Left ventricle myocardium inferior (tissue), 1 donor: ENCODE measurements at regions not wholly inside any gene's neighbourhood (a gene's known extent, or its start where the extent isn't known, plus 50 kb on each side); places are given as distances from the start of the nearest gene placed in this dataset.
A peak's percentile ranks its signal among the peaks of the same experiment; 100 is the strongest.

ENCODE experiments used
- DNase-seq: peaks from one replicate; pipeline ENCODE4 v3.0.0-alpha.2; 2020
- H3K27ac ChIP-seq: fragments of 200-600 bp; replicated peaks from 2 replicates; pipeline ENCODE4 v1.8.0; 2021
- H3K27me3 ChIP-seq: fragments of 200-600 bp; 2 replicates; pipeline ENCODE4 v1.8.0; 2021; ENCODE audit warnings: low read depth
- H3K36me3 ChIP-seq: fragments of 200-600 bp; 2 replicates; pipeline ENCODE4 v1.8.0; 2021
- H3K4me1 ChIP-seq: fragments of 200-600 bp; 2 replicates; pipeline ENCODE4 v1.8.0; 2021
- H3K4me3 ChIP-seq: fragments of 200-600 bp; 2 replicates; pipeline ENCODE4 v1.8.0; 2021; ENCODE audit warnings: mild to moderate bottlenecking, moderate library complexity
- H3K9me3 ChIP-seq: fragments of 200-600 bp; replicated peaks from 2 replicates; pipeline ENCODE4 v1.8.0; 2021
- CTCF ChIP-seq: fragments of 200-600 bp; IDR thresholded peaks from 2 replicates; pipeline ENCODE4 v1.8.0; 2021; ENCODE audit warnings: antibody characterized with exemption, mild to moderate bottlenecking, borderline replicate concordance
- intact Hi-C: fragments of 100-400 bp; cut with micrococcal nuclease; formaldehyde crosslinking; loops from one replicate; pipeline ENCODE4 v1.11.0; 2022
- donor health status: DM: no; HTN: yes; CAD: no; lungs with severe emphysema.

- Histone ChIP-seq H3K27me3 (no peaks in the 10 kb centered on the region), H3K36me3 (no peaks in the 10 kb centered on the region), H3K27ac (peak overlapping the region; percentile 47), H3K9me3 (no peaks in the 10 kb centered on the region), H3K4me1 (no peaks in the 10 kb centered on the region), H3K4me3 (no peak overlapping the region)
- no peak for DNase-seq
- no peak for TF ChIP-seq CTCF
- intact Hi-C loops: no loop called here
Observed at GRCh38 chr21:16708101-16708835, 804.6 kb upstream of the CXADR start.

- intact Hi-C loops: no loop called here
- no peak for TF ChIP-seq CTCF
- DNase-seq: no peak
- H3K4me3 ChIP-seq: no peak overlapping the region
- H3K27me3 ChIP-seq: no peaks in the 10 kb centered on the region
- H3K27ac ChIP-seq: peak overlapping the region; percentile 47
- no peaks in the 10 kb centered on the region for H3K4me1 ChIP-seq
- no peaks in the 10 kb centered on the region for H3K9me3 ChIP-seq
- H3K36me3 ChIP-seq: no peaks in the 10 kb centered on the region
Observed at GRCh38 chr21:16709866-16710550, 802.8 kb upstream of the CXADR start.

- Histone ChIP-seq H3K9me3 (peaks cover 8% of the 10 kb centered on the region), H3K36me3 (no peaks in the 10 kb centered on the region), H3K4me1 (no peaks in the 10 kb centered on the region), H3K27me3 (no peaks in the 10 kb centered on the region), H3K27ac (no peak overlapping the region), H3K4me3 (no peak overlapping the region)
- DNase-seq: no peak
- intact Hi-C loops: no loop called here
- no peak for TF ChIP-seq CTCF
Observed at GRCh38 chr21:16711757-16712156, 801.1 kb upstream of the CXADR start.

GRCh38 chr21:16713331-16714117 is 799.3 kb upstream of the CXADR start:
- no peak for DNase-seq
- no peak for TF ChIP-seq CTCF
- no peak overlapping the region for H3K4me3 ChIP-seq
- no peaks in the 10 kb centered on the region for H3K4me1 ChIP-seq
- H3K27ac ChIP-seq: no peak overlapping the region
- peaks cover 20% of the 10 kb centered on the region for H3K9me3 ChIP-seq
- intact Hi-C loops: no loop called here
- no peaks in the 10 kb centered on the region for H3K36me3 ChIP-seq
- no peaks in the 10 kb centered on the region for H3K27me3 ChIP-seq

- Histone ChIP-seq H3K9me3 (peaks cover 5% of the 10 kb centered on the region), H3K27me3 (no peaks in the 10 kb centered on the region), H3K4me3 (no peak overlapping the region), H3K4me1 (peaks cover 7% of the 10 kb centered on the region), H3K27ac (peak overlapping the region; percentile 62), H3K36me3 (no peaks in the 10 kb centered on the region)
- no peak for TF ChIP-seq CTCF
- no peak for DNase-seq
- intact Hi-C loops: no loop called here
Observed at GRCh38 chr21:16740511-16740910, 772.3 kb upstream of the CXADR start.
